Activated naive CD8-positive, alpha-beta T cell treated with anti-CD3 and anti-CD28 coated beads, Interleukin-2, amount 10 ng/mL, durations not matched to agents 7 days and 5 days (primary cell): ENCODE measurements at regions not wholly inside any gene's neighbourhood (a gene's known extent, or its start where the extent isn't known, plus 50 kb on each side); places are given as distances from the start of the nearest gene placed in this dataset.
"Not testable (repeated sequence)": the region's sequence is repeated elsewhere in the genome, so short reads cannot be mapped to it uniquely, and the experiment has no call there.

Experiments
- ATAC-seq: fragments of 150-1000 bp; cut with Tn5 transposase; one replicate; pipeline ENCODE4 v1.10.0; 2021; ENCODE audit warnings: low read depth, moderate library complexity
- POLR2A ChIA-PET: fragments of 350-600 bp; sonication (Branson Sonifier 250); formaldehyde crosslinking; loops from one replicate; lab custom pipeline; 2021; ENCODE audit warnings: antibody characterized with exemption; lab: Charles Lee
- DNase-seq: peaks from one replicate; pipeline ENCODE4 v3.0.0; 2021
- H3K27ac Mint-ChIP-seq: one replicate; pipeline ENCODE4 v1.8.0; 2022; ENCODE audit warnings: mild to moderate bottlenecking, mixed read lengths
- H3K27me3 Mint-ChIP-seq: one replicate; pipeline ENCODE4 v1.8.0; 2022; ENCODE audit warnings: mild to moderate bottlenecking, moderate library complexity, mixed read lengths
- H3K36me3 Mint-ChIP-seq: one replicate; pipeline ENCODE4 v1.8.0; 2021; ENCODE audit warnings: mild to moderate bottlenecking, mixed read lengths
- H3K4me1 Mint-ChIP-seq: one replicate; pipeline ENCODE4 v1.8.0; 2021; ENCODE audit warnings: mixed read lengths
- H3K4me3 Mint-ChIP-seq: one replicate; pipeline ENCODE4 v1.8.0; 2022; ENCODE audit warnings: mild to moderate bottlenecking, moderate library complexity, mixed read lengths
- H3K9me3 Mint-ChIP-seq: one replicate; pipeline ENCODE4 v1.8.0; 2021; ENCODE audit warnings: mixed read lengths

DNA sequence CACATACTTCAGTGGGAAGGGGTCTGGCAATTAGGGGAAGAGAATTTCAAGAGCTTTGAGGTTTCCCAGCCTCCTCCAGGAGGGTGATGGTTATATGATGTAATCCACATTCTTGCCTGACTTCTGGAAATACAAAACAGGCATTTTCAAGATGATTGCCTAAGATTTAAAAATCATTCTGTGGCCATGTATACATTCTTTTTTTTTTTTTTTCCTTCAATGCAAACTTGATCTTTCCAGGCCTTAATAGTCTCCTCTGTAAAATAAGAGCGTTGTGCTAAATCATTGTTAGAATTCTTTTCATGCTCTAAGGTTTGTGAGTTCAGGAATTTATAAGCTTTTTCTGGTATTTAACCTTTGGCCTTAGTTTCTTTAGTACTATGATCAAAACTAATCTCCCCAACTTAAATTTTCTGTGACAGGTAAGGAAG, 192.3 kb upstream of the HMCN1 start:
- H3K36me3 Mint-ChIP-seq = peaks cover 27% of the 10 kb centered on the region
- no peaks in the 10 kb centered on the region for H3K27me3 Mint-ChIP-seq
- no peak for ATAC-seq
- H3K9me3 Mint-ChIP-seq = peaks cover 24% of the 10 kb centered on the region
- H3K4me3 Mint-ChIP-seq = no peak overlapping the region
- POLR2A ChIA-PET = no interaction called here
- peaks cover 9% of the 10 kb centered on the region for H3K4me1 Mint-ChIP-seq
- no peak for DNase-seq
- H3K27ac Mint-ChIP-seq = no peak overlapping the region

DNA sequence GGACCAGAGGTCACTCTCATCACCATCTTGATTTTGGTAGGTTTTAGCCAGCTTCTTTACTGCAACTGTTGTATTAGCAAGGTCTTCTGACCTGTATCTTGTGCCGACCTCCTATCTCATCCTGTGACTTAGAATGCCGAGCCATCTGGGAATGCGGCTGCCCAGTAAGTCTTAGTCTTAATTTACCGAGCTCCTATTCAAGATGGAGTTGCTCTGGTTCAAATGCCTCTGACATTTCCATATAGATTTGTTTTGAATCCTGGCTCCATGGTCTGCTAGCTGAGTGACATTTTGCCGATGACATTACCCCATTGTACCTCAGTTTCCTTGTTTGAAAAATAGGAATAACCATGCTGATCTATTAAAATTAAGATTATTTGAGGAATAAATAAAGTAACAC, 193.9 kb upstream of the HMCN1 start:
- peaks cover 19% of the 10 kb centered on the region for H3K9me3 Mint-ChIP-seq

DNA sequence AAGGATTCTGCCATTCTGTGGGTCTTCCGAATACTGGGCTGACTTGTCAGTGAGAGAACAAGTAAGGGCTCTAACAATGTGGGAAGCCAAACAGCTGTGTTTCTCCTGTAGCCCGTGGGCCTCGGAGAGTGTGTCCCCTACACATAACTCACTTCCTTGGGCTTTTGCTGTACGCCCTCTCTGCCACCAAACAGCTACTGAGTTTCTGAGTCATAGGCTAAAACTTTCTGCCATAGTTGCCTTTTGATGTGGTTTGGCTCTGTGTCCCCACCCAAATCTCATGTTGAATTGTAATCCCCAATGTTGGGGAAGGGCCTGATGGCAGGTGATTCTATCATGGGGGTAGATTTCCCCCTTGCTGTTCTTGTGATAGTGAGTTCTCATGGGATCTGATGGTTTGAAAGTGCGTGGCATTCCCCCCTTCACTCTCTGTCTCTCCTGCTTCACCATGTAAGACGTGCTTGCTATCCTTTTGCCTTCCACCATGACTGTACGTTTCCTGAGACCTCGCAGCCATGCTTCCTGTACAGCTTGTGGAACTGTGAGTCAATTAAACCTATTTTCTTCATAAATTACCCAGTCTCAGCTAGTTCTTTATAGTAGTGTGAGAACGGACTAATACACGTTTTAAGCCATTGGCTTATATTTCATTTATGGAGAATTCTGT, 194.8 kb upstream of the HMCN1 start:
- no peak for ATAC-seq
- Mint-ChIP-seq H3K27ac (no peak overlapping the region), H3K36me3 (peaks cover 20% of the 10 kb centered on the region), H3K4me1 (peaks cover 8% of the 10 kb centered on the region), H3K27me3 (no peaks in the 10 kb centered on the region), H3K4me3 (no peak overlapping the region), H3K9me3 (peaks cover 19% of the 10 kb centered on the region)
- no peak for DNase-seq
- POLR2A ChIA-PET = no interaction called here

More for the DNA sequence above, 193.9 kb upstream of the HMCN1 start:
- DNase-seq (no peak), ATAC-seq (no peak)
- Mint-ChIP-seq H3K4me3 (no peak overlapping the region), H3K27ac (no peak overlapping the region), H3K27me3 (no peaks in the 10 kb centered on the region), H3K36me3 (peaks cover 20% of the 10 kb centered on the region), H3K4me1 (peaks cover 8% of the 10 kb centered on the region)
- POLR2A ChIA-PET = no interaction called here

DNA sequence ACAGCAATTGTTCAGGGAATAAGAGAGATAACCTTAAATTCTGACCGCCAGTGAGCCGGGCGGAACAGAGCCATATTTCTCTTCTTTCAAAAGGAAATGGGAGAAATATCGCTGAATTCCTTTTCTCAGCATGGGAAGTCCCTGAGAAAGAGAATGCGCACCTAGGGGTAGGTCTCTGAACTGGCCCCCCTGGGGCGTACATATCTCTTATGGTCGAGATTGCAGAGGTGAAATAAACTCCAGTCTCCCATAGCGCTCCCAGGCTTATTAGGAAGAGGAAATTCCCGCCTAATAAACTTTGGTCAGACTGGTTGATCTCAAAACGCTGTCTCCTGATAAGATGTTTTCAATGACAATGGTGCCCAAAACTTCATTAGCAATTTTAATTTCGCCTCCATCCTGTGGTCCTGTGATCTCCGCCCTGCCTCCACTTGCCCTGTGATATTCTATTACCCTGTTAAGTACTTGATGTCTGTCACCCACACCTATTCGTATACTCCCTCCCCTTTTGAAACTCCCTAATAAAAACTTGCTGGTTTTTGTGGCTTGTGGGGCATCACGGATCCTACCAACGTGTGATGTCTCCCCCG, 195.8 kb upstream of the HMCN1 start:
- POLR2A ChIA-PET, H3K4me3 Mint-ChIP-seq, H3K27me3 Mint-ChIP-seq, DNase-seq, H3K27ac Mint-ChIP-seq, H3K4me1 Mint-ChIP-seq, ATAC-seq: not testable (repeated sequence)
- peaks cover 20% of the 10 kb centered on the region for H3K9me3 Mint-ChIP-seq
- H3K36me3 Mint-ChIP-seq = peaks cover 20% of the 10 kb centered on the region

DNA sequence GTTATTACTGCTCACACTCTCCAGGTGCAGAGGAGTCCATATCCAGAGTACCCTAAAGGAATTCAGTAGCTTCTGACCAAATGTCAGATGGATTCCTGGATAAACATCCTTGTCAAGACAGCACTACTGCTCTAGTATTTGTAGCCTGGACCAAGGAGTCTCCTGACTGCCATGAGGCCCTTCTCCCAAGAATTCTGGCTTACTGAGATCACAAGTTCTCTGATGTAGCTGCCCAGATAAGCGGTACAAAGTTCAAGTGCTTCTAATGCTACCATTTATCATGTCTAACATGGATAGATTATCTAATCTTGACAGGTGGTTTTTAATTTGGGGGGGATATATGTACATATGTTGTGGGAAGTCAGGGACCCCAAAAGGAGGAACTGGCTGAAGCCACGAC, 196.6 kb upstream of the HMCN1 start:
- POLR2A ChIA-PET = no interaction called here
- no peaks in the 10 kb centered on the region for H3K27me3 Mint-ChIP-seq
- H3K36me3 Mint-ChIP-seq = peaks cover 15% of the 10 kb centered on the region
- H3K4me1 Mint-ChIP-seq = peaks cover 10% of the 10 kb centered on the region
- DNase-seq (no peak), ATAC-seq (no peak)
- peaks cover 20% of the 10 kb centered on the region for H3K9me3 Mint-ChIP-seq
- H3K27ac Mint-ChIP-seq = no peak overlapping the region
- no peak overlapping the region for H3K4me3 Mint-ChIP-seq

DNA sequence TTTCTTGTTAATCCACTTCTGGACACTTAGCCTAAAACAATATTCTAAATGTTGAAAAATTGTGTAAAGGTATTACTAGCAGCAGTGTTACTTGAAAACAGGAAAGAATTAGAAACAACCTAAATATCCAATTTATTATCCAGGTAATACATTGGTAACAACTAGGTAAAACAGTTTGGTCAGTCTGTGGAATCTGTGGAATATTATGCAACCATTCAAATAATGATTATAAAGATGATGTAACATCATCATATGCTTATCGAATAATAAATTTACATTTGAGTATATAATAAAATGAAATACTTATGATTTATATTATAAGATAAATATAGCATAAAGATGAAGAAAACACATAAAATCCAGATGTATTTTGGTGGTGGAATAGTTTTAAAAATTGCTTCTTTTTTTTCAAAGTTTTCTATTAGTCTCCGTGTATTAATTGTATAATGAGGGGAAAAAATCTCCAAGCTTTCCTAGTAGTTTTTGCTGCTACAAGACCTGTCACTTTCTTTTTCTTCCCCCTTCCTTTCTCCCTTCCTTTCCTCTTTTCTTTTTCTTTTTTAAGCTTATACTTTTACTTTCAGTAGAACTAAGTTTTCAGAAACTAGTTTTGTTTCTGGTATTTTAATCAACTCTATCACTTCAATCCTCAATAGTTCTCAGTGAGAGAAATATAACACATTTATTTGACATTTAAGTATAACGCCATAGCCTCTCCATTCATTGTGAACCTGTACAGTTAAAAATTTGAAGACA, 197.8 kb upstream of the HMCN1 start:
- Mint-ChIP-seq H3K4me1 (peaks cover 13% of the 10 kb centered on the region), H3K27ac (no peak overlapping the region), H3K9me3 (peaks cover 23% of the 10 kb centered on the region), H3K27me3 (no peaks in the 10 kb centered on the region), H3K36me3 (peaks cover 21% of the 10 kb centered on the region), H3K4me3 (no peak overlapping the region)
- ATAC-seq (no peak), DNase-seq (no peak)
- POLR2A ChIA-PET = no interaction called here

DNA sequence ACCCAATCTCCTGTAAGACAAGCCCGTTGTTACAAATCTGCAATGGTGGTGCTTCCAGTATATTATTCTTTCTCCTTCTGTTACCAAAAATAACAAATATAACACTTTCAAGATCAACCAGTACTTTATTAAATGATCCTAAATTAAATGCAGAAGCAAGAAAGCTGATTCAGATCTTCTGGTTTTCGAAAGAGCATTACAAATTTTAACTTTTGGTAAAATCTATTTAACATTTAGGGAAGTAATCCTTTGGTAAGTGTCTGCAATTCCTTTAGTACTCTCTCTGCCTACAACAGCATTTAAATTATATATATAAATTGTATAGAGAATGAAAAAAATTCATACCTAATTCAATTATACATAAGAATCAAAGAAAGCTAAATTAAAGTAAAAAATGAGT, 198.6 kb upstream of the HMCN1 start:
- Mint-ChIP-seq H3K36me3 (peaks cover 19% of the 10 kb centered on the region), H3K9me3 (peaks cover 22% of the 10 kb centered on the region), H3K4me3 (no peak overlapping the region), H3K4me1 (peaks cover 13% of the 10 kb centered on the region), H3K27ac (no peak overlapping the region), H3K27me3 (no peaks in the 10 kb centered on the region)
- ATAC-seq = no peak
- DNase-seq = no peak
- POLR2A ChIA-PET = no interaction called here

DNA sequence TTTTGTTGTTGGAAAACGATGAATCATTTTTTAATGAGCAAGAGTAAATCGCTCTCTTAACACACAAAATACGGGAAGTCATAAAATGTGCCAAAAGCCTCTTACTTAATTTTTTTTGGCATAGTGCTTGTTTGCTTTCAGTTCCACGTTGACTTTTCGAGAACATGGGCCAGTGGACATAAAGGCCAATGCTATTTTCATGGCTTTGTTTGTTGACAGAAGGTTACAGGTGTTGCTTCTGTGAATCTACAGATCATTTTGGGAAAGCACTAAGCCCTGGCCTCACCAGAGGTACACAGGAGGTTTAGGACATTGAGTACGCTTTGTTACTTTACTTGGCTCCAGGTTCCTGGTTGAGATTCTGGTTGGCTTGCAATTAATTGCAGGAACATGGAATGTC, 199.4 kb upstream of the HMCN1 start:
- H3K27me3 Mint-ChIP-seq = no peaks in the 10 kb centered on the region
- DNase-seq (no peak), ATAC-seq (no peak)
- H3K27ac Mint-ChIP-seq = no peak overlapping the region
- H3K4me3 Mint-ChIP-seq = no peak overlapping the region
- H3K36me3 Mint-ChIP-seq = peaks cover 19% of the 10 kb centered on the region
- peaks cover 13% of the 10 kb centered on the region for H3K4me1 Mint-ChIP-seq
- POLR2A ChIA-PET = no interaction called here
- H3K9me3 Mint-ChIP-seq = peaks cover 19% of the 10 kb centered on the region

DNA sequence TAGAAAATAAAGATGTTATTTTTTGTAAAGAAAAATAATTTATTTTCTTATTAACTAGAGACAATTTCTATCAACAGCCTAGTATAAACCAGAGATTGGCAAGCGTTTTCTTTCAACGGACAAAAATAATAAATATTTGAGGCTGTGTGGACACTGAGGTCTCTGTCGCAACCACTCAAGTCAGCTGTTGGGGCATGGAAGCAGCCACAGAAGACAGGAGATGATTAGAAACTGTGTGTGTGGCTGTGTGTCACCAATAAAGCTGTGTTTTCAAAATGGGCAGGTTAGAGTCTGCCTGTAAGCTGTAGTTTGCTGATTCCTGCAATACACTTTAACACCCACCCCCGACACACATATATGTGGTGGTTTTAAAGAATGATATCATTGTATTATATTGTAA, 200.6 kb upstream of the HMCN1 start:
- no peak overlapping the region for H3K4me3 Mint-ChIP-seq
- no peaks in the 10 kb centered on the region for H3K27me3 Mint-ChIP-seq
- peaks cover 12% of the 10 kb centered on the region for H3K36me3 Mint-ChIP-seq
- POLR2A ChIA-PET = no interaction called here
- ATAC-seq (no peak), DNase-seq (no peak)
- H3K9me3 Mint-ChIP-seq = peaks cover 14% of the 10 kb centered on the region
- peaks cover 7% of the 10 kb centered on the region for H3K4me1 Mint-ChIP-seq
- no peak overlapping the region for H3K27ac Mint-ChIP-seq

DNA sequence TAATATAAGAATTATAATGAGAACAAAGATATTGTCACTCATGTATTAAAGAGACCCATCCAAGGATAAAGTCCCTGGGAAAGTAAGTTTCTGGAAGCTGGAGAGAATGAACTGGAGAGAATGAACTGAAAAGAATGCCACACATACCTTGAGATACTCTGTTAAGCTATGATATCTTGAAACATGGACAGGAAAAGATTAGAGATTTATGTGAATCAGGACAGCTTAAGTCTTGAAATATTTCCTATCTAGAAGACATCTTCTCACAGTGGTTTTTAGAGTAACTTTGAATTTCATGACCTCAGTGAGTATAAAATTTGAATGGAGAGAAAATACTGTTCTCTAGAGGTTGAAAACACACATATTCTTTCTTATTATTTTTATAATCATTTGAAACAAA, 201.3 kb upstream of the HMCN1 start:
- Mint-ChIP-seq H3K9me3 (peaks cover 13% of the 10 kb centered on the region), H3K27ac (no peak overlapping the region), H3K4me3 (no peak overlapping the region), H3K27me3 (no peaks in the 10 kb centered on the region), H3K36me3 (peaks cover 12% of the 10 kb centered on the region), H3K4me1 (peaks cover 9% of the 10 kb centered on the region)
- POLR2A ChIA-PET = no interaction called here
- no peak for ATAC-seq
- DNase-seq = no peak

DNA sequence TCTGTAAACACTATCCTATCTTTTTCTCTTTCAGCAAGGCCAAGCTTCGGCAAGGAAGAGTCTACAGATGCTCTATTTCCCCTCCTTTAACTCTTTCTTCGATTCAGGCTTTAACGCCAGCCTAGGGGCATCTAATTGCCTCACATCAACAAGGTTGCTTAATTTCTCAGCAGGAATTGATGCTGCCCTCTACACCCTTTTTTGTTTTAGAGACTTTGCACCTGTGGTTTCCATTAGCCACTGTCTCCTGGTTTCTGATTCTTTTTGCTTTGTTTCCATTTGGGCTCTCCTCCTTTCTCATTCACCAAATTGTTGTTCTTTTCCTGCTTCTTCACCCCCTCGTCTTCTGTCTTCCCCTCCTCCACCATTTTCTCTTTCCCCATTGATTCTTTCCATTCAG, 202.4 kb upstream of the HMCN1 start:
- Mint-ChIP-seq H3K27ac (no peak overlapping the region), H3K4me3 (no peak overlapping the region), H3K36me3 (peaks cover 11% of the 10 kb centered on the region), H3K4me1 (peaks cover 9% of the 10 kb centered on the region), H3K9me3 (peaks cover 11% of the 10 kb centered on the region), H3K27me3 (no peaks in the 10 kb centered on the region)
- ATAC-seq = no peak
- POLR2A ChIA-PET = no interaction called here
- no peak for DNase-seq

DNA sequence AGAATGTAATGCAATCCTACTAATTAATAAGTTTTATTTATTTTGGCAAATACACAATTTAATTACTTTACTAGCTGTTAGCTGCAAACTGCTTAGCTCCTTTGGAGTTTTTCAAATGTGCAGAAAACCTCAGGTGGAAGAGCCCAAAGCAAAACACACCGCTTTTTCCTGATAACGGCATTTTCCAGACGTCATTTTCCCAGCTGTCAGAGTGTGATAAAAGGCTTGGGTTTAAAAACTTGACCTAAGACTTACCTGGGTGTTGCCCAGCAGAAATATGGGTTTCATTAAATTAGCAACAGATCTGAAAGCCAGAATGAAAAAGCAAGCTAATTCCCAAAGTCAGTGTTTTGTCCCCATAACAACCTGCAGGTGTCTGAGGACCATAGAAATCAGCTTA, 204.0 kb upstream of the HMCN1 start:
- H3K27ac Mint-ChIP-seq = no peak overlapping the region
- no peaks in the 10 kb centered on the region for H3K27me3 Mint-ChIP-seq
- H3K4me3 Mint-ChIP-seq = no peak overlapping the region
- peaks cover 12% of the 10 kb centered on the region for H3K9me3 Mint-ChIP-seq
- POLR2A ChIA-PET = no interaction called here
- ATAC-seq (no peak), DNase-seq (no peak)
- H3K4me1 Mint-ChIP-seq = peaks cover 9% of the 10 kb centered on the region
- H3K36me3 Mint-ChIP-seq = peaks cover 10% of the 10 kb centered on the region

DNA sequence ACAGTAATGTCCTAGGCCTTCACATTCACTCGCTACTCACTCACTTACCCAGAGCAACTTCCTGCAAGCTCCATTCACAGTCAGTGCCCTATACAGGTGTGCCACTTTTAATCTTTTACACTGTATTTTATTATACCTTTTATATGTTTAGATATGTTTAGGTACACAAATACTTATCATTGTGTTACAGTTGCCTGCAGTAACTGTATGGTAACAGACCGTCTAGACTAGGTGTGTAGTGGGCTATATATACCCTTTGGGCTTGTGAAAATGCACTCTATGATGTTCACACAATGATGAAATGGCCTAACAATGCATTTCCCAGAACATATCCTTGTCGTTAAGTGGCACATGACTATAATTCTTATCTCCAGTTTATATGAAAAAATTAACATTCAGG, 204.5 kb upstream of the HMCN1 start:
- H3K9me3 Mint-ChIP-seq = peaks cover 14% of the 10 kb centered on the region
- no peak overlapping the region for H3K27ac Mint-ChIP-seq
- H3K4me1 Mint-ChIP-seq = peaks cover 9% of the 10 kb centered on the region
- H3K27me3 Mint-ChIP-seq = no peaks in the 10 kb centered on the region
- H3K4me3 Mint-ChIP-seq = no peak overlapping the region
- ATAC-seq (no peak), DNase-seq (no peak)
- POLR2A ChIA-PET = no interaction called here
- peaks cover 13% of the 10 kb centered on the region for H3K36me3 Mint-ChIP-seq
